ENCODE measurements at regions not wholly inside any gene's neighbourhood (a gene's known extent, or its start where the extent isn't known, plus 50 kb on each side); places are given as distances from the start of the nearest gene placed in this dataset.

DNA sequence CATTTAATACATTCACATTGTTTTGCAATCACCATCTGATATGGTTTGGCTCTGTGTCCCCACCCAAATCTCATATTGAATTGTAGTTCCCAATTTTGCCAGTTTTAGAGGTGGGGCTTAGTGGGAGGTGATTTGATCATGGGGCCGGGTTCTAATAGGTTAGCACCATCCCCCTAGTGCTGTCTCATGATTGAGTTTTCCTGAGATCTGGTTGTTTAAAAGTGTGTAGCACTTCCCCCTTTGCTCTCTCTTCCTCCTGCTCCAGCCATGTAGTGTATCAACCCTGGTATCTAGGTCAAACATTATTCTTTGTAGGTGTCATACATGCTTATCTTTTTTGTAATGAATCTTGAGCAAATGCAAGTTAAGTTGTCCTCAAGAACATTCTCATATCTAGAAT is 83.3 kb upstream of the KIT start:
- Mint-ChIP-seq H3K9me3 (ENCODE audit: unreplicated experiment) (peaks cover 2% of the 10 kb centered on the region), H3K36me3 (ENCODE audit: unreplicated experiment) (no peaks in the 10 kb centered on the region), H3K4me1 (ENCODE audit: low read depth, unreplicated experiment) (peaks cover 2% of the 10 kb centered on the region), H3K4me3 (ENCODE audit: unreplicated experiment) (no peak overlapping the region), H3K27ac (ENCODE audit: unreplicated experiment) (no peak overlapping the region), H3K27me3 (ENCODE audit: unreplicated experiment) (peaks cover 3% of the 10 kb centered on the region)
- DNase-seq: no peak
- no peak for TF ChIP-seq CTCF (IDR thresholded peaks at IDR 0.05; ENCODE audit: partially characterized antibody, unreplicated experiment)

- peaks cover 3% of the 10 kb centered on the region for H3K27me3 Mint-ChIP-seq (ENCODE audit: unreplicated experiment)
- H3K9me3 Mint-ChIP-seq (ENCODE audit: unreplicated experiment): no peaks in the 10 kb centered on the region
- peaks cover 1% of the 10 kb centered on the region for H3K4me1 Mint-ChIP-seq (ENCODE audit: low read depth, unreplicated experiment)
- no peak for TF ChIP-seq CTCF (IDR thresholded peaks at IDR 0.05; ENCODE audit: partially characterized antibody, unreplicated experiment)
- no peaks in the 10 kb centered on the region for H3K36me3 Mint-ChIP-seq (ENCODE audit: unreplicated experiment)
- H3K4me3 Mint-ChIP-seq (ENCODE audit: unreplicated experiment): no peak overlapping the region
- no peak for DNase-seq
- H3K27ac Mint-ChIP-seq (ENCODE audit: unreplicated experiment): no peak overlapping the region
These were observed 81.8 kb upstream of the KIT start for GRCh38 chr4:54575919-54576318.

GRCh38 chr4:54581807-54582206 is 76.0 kb upstream of the KIT start:
- no peaks in the 10 kb centered on the region for H3K36me3 Mint-ChIP-seq (ENCODE audit: unreplicated experiment)
- no peaks in the 10 kb centered on the region for H3K4me1 Mint-ChIP-seq (ENCODE audit: low read depth, unreplicated experiment)
- H3K4me3 Mint-ChIP-seq (ENCODE audit: unreplicated experiment): no peak overlapping the region
- H3K27ac Mint-ChIP-seq (ENCODE audit: unreplicated experiment): no peak overlapping the region
- H3K9me3 Mint-ChIP-seq (ENCODE audit: unreplicated experiment): no peaks in the 10 kb centered on the region
- DNase-seq: no peak
- no peak for TF ChIP-seq CTCF (IDR thresholded peaks at IDR 0.05; ENCODE audit: partially characterized antibody, unreplicated experiment)
- H3K27me3 Mint-ChIP-seq (ENCODE audit: unreplicated experiment): peaks cover 2% of the 10 kb centered on the region

- peaks cover 2% of the 10 kb centered on the region for H3K27me3 Mint-ChIP-seq (ENCODE audit: unreplicated experiment)
- H3K27ac Mint-ChIP-seq (ENCODE audit: unreplicated experiment): no peak overlapping the region
- H3K36me3 Mint-ChIP-seq (ENCODE audit: unreplicated experiment): no peaks in the 10 kb centered on the region
- H3K4me1 Mint-ChIP-seq (ENCODE audit: low read depth, unreplicated experiment): no peaks in the 10 kb centered on the region
- H3K9me3 Mint-ChIP-seq (ENCODE audit: unreplicated experiment): no peaks in the 10 kb centered on the region
- H3K4me3 Mint-ChIP-seq (ENCODE audit: unreplicated experiment): no peak overlapping the region
- TF ChIP-seq CTCF (IDR thresholded peaks at IDR 0.05; ENCODE audit: partially characterized antibody, unreplicated experiment): no peak
- DNase-seq: no peak
These were observed 72.3 kb upstream of the KIT start for GRCh38 chr4:54585321-54586000.

- no peak for DNase-seq
- peaks cover 2% of the 10 kb centered on the region for H3K27me3 Mint-ChIP-seq (ENCODE audit: unreplicated experiment)
- H3K36me3 Mint-ChIP-seq (ENCODE audit: unreplicated experiment): no peaks in the 10 kb centered on the region
- H3K4me1 Mint-ChIP-seq (ENCODE audit: low read depth, unreplicated experiment): no peaks in the 10 kb centered on the region
- no peak overlapping the region for H3K4me3 Mint-ChIP-seq (ENCODE audit: unreplicated experiment)
- H3K9me3 Mint-ChIP-seq (ENCODE audit: unreplicated experiment): no peaks in the 10 kb centered on the region
- no peak for TF ChIP-seq CTCF (IDR thresholded peaks at IDR 0.05; ENCODE audit: partially characterized antibody, unreplicated experiment)
- no peak overlapping the region for H3K27ac Mint-ChIP-seq (ENCODE audit: unreplicated experiment)
These were observed 71.3 kb upstream of the KIT start for GRCh38 chr4:54586320-54586955.
